Prostate gland (tissue), 2 donors: ENCODE measurements at regions not wholly inside any gene's neighbourhood (a gene's known extent, or its start where the extent isn't known, plus 50 kb on each side); places are given as distances from the start of the nearest gene placed in this dataset.

Experiments used
- DNase-seq: peaks from one replicate; pipeline ENCODE4 v3.0.0-alpha.2; 2019; ENCODE audit warnings: low spot score
- H3K27ac ChIP-seq, 2 donors: fragments of 200-600 bp; sonication (generic); 2 replicates each; pipeline ENCODE4 v1.5.1; 2017 to 2019
- H3K27me3 ChIP-seq: fragments of 200-600 bp; sonication (generic); replicated peaks from 2 replicates; pipeline ENCODE4 v1.5.1; 2019; ENCODE audit not compliant: insufficient read depth
- H3K36me3 ChIP-seq, 2 donors: fragments of 200-600 bp; sonication (generic); 1 replicate in 1 of 2; 2 replicates in 1 of 2; pipeline versions ENCODE4 v1.5.1 to v1.8.1; 2017 to 2019
- H3K4me1 ChIP-seq: fragments of 200-600 bp; sonication (generic); replicated peaks from 2 replicates; pipeline ENCODE4 v1.5.1; 2019
- H3K4me3 ChIP-seq, 2 donors: fragments of 200-600 bp; sonication (generic); 2 replicates each; pipeline ENCODE4 v1.5.1; 2017 to 2019
- H3K9me3 ChIP-seq: fragments of 200-600 bp; sonication (generic); 2 replicates; pipeline ENCODE4 v1.5.1; 2017
- CTCF ChIP-seq, 4 experiments: fragments of 200-600 bp in 2 of 4; fragments of 450-650 bp in 2 of 4; sonication (generic) in 2 of 4; IDR thresholded peaks; 1 replicate in 3 of 4; 2 replicates in 1 of 4; pipeline ENCODE4 v1.5.1; 2016 to 2019; ENCODE audit warnings: antibody characterized with exemption in 4 of 4, mild to moderate bottlenecking in 2 of 4, moderate library complexity in 2 of 4
- POLR2A ChIP-seq: fragments of 450-650 bp; IDR thresholded peaks from one replicate; pipeline ENCODE4 v1.6.1; 2016; ENCODE audit warnings: antibody characterized with exemption, mild to moderate bottlenecking
- POLR2AphosphoS5 ChIP-seq: sonication (generic); formaldehyde crosslinking; IDR thresholded peaks from one replicate; pipeline ENCODE4 v1.6.1; 2017; ENCODE audit warnings: antibody characterized with exemption
- WGBS: methylation state at CpG from one replicate; pipeline ENCODE4 v1.1.5; 2018; 5-methylcytosine and 5-hydroxymethylcytosine counted together
- intact Hi-C: fragments of 100-400 bp; cut with DNase I; formaldehyde crosslinking; loops from one replicate; pipeline ENCODE4 v1.14.2; 2022

GRCh38 chr13:47831265-47831664 is 169.8 kb downstream of the SUCLA2 start:
- Histone ChIP-seq H3K27me3 (no peaks in the 10 kb centered on the region), H3K36me3 (no peaks in the 10 kb centered on the region), H3K4me1 (no peaks in the 10 kb centered on the region), H3K9me3 (no peaks in the 10 kb centered on the region), H3K27ac (no peak overlapping the region), H3K4me3 (no peak overlapping the region)
- intact Hi-C loops, result no loop called here
- no peak for TF ChIP-seq CTCF (IDR thresholded peaks at IDR 0.05)
- no peak for TF ChIP-seq POLR2A
- no peak for TF ChIP-seq POLR2AphosphoS5
- 33% methylated on average over 1 of the region's 1 CpG for WGBS
- no peak for DNase-seq

GRCh38 chr13:47829690-47830089 is 171.4 kb downstream of the SUCLA2 start:
- 100% methylated on average over 1 of the region's 1 CpG for WGBS
- intact Hi-C loops, result no loop called here
- DNase-seq, result no peak
- Histone ChIP-seq H3K27ac (no peak overlapping the region), H3K9me3 (no peaks in the 10 kb centered on the region), H3K4me1 (no peaks in the 10 kb centered on the region), H3K4me3 (no peak overlapping the region), H3K36me3 (no peaks in the 10 kb centered on the region), H3K27me3 (no peaks in the 10 kb centered on the region)
- no peak for TF ChIP-seq POLR2A
- TF ChIP-seq POLR2AphosphoS5, result no peak
- no peak for TF ChIP-seq CTCF (IDR thresholded peaks at IDR 0.05)

GRCh38 chr13:47826471-47826870 is 174.6 kb downstream of the SUCLA2 start:
- 28% methylated on average over 2 of the region's 2 CpGs for WGBS

GRCh38 chr13:47822036-47822435 is 179.0 kb downstream of the SUCLA2 start:
- Histone ChIP-seq H3K4me3 (no peak overlapping the region), H3K36me3 (no peaks in the 10 kb centered on the region), H3K4me1 (no peaks in the 10 kb centered on the region), H3K27me3 (no peaks in the 10 kb centered on the region), H3K27ac (no peak overlapping the region), H3K9me3 (no peaks in the 10 kb centered on the region)
- intact Hi-C loops, result no loop called here
- TF ChIP-seq POLR2AphosphoS5, result no peak
- TF ChIP-seq CTCF (IDR thresholded peaks at IDR 0.05), result no peak
- TF ChIP-seq POLR2A, result no peak
- 85% methylated on average over 4 of the region's 4 CpGs for WGBS
- DNase-seq, result no peak

More at GRCh38 chr13:47826471-47826870, 174.6 kb downstream of the SUCLA2 start:
- Histone ChIP-seq H3K27me3 (no peaks in the 10 kb centered on the region), H3K4me3 (no peak overlapping the region), H3K27ac (no peak overlapping the region), H3K9me3 (no peaks in the 10 kb centered on the region), H3K4me1 (no peaks in the 10 kb centered on the region), H3K36me3 (no peaks in the 10 kb centered on the region)
- TF ChIP-seq POLR2AphosphoS5, result no peak
- TF ChIP-seq CTCF (IDR thresholded peaks at IDR 0.05), result no peak
- no peak for TF ChIP-seq POLR2A
- intact Hi-C loops, result no loop called here
- no peak for DNase-seq

- H3K36me3 ChIP-seq, result no peaks in the 10 kb centered on the region
- no peak overlapping the region for H3K27ac ChIP-seq
- intact Hi-C loops, result no loop called here
- no peak for DNase-seq
- no peak for TF ChIP-seq POLR2AphosphoS5
- H3K27me3 ChIP-seq, result no peaks in the 10 kb centered on the region
- no peaks in the 10 kb centered on the region for H3K9me3 ChIP-seq
- H3K4me3 ChIP-seq, result no peak overlapping the region
- WGBS, result 67% methylated on average over 5 of the region's 5 CpGs
- H3K4me1 ChIP-seq, result no peaks in the 10 kb centered on the region
Observed at GRCh38 chr13:47816831-47817230, 184.2 kb downstream of the SUCLA2 start.
